GM18861 (cell line): ENCODE measurements at regions not wholly inside any gene's neighbourhood (a gene's known extent, or its start where the extent isn't known, plus 50 kb on each side); places are given as distances from the start of the nearest gene placed in this dataset.
"Not testable (repeated sequence)": the region's sequence is repeated elsewhere in the genome, so short reads cannot be mapped to it uniquely, and the experiment has no call there.

Source experiments
- ATAC-seq: cut with Tn5 transposase; IDR thresholded peaks from one replicate; pipeline ENCODE4 v1.9.1; 2021; ENCODE audit not compliant: unreplicated experiment

GRCh38 chr7:4319280-4319679 lies 362.8 kb upstream of the FOXK1 start:
- no peak for ATAC-seq

GRCh38 chr7:4325732-4326131 lies 356.4 kb upstream of the FOXK1 start:
- ATAC-seq, result no peak

GRCh38 chr7:4331711-4332110 lies 350.4 kb upstream of the FOXK1 start:
- ATAC-seq, result no peak

GRCh38 chr7:4338556-4338955 lies 343.5 kb upstream of the FOXK1 start:
- no peak for ATAC-seq

DNA sequence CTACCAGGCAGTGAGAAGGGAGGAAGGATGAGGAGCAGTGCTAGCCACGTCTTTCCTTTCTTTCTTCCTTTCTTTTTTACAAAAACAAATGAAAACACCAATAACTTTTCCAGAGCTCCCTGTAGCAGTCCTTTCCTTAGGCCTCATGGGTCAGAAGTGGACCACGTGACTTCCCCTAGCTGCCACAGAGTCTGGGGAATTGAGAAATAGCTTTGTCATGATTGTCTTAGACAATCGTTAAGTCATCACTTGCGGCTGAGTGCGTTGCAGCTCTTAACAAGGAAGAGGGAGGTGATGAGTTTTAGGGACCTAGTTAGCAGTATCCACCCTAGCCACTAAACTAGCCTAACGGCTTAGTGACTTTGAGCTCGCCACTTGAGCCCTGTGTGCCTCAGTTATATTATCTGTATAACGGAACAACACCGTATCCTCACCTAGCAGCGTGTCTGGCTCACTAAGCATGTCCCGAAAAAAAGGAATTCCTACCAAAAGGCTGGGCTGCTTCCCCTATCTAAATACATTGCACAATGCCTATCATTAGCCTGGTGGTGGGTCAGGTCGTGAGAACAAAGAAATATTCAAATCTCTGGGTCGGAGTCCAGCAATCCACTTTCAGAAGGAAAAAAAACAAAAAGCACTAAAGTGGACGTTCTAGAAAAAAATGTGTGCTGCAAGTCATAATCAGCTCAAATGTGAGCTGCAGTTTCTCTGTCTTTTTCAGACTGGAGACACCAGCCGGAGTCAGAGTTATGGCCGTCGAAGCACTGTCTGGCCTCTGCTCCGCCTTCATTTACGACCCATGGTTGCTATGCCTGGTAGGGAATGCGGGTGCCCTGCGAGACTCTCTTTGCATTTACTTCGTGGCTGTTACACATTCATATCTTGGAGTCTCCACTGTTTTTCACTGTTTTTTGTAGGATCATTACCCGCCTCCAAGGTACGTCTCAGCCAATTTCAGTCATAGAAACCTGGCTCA lies 338.5 kb upstream of the FOXK1 start:
- no peak for ATAC-seq

DNA sequence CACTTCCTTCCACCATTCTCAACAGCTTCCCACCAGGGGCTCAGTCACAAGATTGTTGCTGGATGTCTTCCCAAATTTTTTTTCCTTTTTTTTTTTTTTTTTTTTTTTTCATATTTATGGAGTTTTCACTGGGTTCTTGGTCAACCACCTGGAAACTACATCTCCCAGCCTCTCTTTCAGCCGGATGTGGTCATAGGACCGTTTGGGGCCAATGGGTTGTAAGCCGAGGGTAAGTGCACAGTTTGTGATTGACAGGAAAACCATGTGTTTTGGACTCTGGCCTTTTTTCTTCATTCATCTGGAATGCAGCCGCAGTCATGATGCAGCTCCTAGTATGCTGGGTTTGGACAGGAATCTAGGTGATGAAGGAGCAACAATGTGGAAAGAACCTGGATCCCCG lies 337.1 kb upstream of the FOXK1 start:
- no peak for ATAC-seq

DNA sequence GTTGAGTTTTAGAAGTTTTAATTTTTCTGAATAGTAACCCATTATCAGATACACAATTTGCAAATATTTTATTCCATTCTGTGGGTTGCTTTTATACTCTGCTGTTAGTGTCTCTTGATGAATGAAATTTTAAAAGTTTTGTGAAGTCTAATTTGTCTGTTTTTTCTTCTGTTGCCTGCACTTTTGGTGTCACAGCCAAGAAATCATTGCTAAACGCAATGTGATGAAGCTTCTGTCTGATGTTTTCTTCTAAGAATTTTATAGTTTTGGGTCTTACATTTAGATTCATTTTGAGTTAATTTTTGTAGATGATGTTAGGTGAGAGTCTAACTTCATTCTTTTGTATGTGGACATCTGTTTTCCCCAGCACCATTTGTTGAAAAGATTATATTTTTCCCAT lies 330.0 kb upstream of the FOXK1 start:
- no peak for ATAC-seq

- no peak for ATAC-seq
Measured at GRCh38 chr7:4361774-4362173, 320.3 kb upstream of the FOXK1 start.

- no peak for ATAC-seq
Measured at GRCh38 chr7:4383584-4383983, 298.5 kb upstream of the FOXK1 start.

DNA sequence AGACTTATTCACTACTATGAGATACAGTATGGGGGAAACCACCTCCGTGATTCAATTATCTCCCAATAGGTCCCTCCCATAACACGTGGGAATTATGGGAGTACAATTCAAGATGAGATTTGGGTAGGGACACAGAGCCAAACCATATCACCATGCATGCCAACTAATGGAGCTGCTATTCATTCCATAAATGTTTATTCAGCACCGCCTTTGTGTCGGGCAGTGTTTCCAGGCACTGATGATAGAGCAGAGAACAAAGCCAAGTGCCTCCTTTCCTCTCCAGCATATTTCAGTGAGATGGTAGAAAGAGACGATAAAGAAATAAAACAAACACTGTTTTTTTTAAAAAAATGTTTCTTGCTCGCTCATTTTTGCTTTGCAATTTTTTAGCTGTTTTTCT lies 295.9 kb upstream of the FOXK1 start:
- ATAC-seq, result no peak

DNA sequence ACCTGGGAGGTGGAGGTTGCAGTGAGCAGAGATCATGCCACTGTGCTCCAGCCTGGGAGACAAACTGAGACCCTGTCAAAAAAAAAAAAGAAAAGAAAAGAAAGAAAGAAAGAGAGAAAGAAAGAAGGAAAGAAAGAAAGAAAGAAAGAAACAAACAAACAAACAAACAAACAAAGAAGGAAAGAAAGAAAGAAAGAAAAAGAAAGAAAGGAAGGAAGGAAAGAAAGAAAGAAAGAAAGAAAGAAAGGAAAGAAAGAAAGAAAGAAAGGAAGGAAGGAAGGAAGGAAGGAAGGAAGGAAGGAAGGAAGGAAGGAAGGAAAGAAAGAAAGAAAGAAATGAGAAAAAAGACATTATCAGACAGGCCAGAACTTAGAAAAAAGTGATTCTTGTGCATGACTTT lies 291.0 kb upstream of the FOXK1 start:
- not testable (repeated sequence) for ATAC-seq

DNA sequence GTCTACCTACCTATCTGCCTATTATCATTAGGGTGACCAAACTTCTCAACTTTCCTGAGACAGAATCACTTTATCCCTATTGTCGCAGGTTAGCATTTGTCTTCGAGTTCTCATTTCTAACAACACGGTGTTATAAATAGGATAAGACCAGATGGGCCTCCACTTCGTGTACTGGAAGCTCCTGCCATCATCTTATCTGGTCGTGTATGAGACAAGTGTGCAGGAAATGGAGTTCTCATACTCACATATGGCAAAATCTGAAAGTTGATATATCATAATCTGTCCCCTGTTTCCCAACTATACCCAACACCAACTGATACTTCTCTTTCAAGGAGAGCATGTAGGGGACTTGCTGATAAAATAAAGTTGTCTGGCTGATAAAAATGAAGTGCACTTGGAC lies 287.4 kb upstream of the FOXK1 start:
- no peak for ATAC-seq

- no peak for ATAC-seq
Measured at GRCh38 chr7:4399121-4399520, 283.0 kb upstream of the FOXK1 start.

GRCh38 chr7:4399596-4399995 lies 282.5 kb upstream of the FOXK1 start:
- ATAC-seq, result no peak

DNA sequence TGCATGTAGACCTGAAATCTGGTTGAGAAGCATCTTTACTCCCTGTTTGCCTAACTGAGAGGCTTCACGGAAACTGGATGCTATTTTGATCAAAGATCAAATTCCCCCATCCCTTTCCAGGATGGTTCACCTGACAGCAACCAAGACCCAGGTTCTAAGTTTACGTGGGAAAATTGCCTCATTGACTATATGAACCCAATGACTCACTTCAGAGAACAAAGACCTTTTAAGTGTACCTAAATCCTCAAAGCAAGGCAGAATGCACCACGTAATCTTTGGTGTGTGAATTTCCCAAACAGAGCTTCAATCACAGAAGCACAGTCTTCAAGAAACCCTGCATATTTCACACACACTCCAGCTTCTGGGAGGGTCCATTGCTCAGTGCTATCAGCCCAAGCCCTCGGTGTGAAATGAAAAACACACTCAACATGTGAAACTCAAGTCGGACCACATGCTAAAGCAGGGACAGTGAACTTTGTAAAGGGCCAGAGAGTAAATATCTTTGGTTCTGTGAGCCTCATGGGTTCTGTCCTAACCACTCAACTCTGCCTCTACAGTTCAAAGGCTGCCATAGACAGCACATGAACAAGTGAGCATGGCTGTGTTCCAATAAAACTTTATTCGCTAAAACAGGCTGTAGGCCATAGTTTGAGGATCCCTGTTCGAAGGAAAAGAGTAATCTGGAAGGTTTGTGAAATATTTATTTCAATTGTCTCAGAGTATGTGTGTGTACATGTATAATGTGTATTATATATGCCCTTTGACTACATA lies 275.6 kb upstream of the FOXK1 start:
- no peak for ATAC-seq

GRCh38 chr7:4409946-4410345 lies 272.1 kb upstream of the FOXK1 start:
- ATAC-seq, result no peak

- ATAC-seq, result no peak
Measured at GRCh38 chr7:4416396-4417056, 265.6 kb upstream of the FOXK1 start.

DNA sequence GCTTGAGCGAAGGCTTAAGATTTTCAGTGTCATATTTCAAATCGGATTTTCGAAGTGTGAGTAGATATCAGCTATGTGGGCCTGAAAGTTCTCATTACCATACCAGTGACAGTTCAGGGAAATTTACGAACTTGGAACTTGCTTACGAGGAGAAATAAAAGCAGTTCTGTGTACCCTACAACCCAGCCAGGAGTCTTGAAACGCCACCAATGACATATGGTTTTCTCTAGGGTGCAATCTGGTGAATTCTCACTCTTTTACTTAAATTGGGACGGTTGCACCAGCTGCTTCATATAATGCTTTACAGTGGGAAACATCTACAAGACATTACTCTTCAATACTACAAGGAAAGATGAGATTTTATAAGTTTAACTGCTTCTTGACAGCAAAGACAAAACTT lies 253.6 kb upstream of the FOXK1 start:
- ATAC-seq, result no peak

DNA sequence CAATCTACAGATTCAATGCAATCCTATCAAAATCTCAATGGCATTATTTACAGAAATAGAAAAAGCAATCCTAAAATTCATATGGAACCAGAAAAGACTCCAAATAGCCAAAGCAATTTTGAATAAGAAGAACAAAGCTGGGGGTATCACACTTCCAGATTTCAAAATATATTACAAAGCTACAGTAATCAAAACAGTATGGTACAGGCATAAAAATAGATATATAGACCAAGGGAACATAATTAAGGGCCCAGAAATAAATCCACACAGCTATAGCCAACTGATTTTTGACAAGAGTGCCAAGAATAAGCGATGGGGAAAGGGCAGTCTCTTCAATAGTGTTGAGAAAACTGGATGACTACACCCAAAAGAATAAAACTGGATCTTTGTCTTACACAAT lies 251.9 kb upstream of the FOXK1 start:
- ATAC-seq, result no peak

GRCh38 chr7:4434306-4434705 lies 247.8 kb upstream of the FOXK1 start:
- no peak for ATAC-seq

DNA sequence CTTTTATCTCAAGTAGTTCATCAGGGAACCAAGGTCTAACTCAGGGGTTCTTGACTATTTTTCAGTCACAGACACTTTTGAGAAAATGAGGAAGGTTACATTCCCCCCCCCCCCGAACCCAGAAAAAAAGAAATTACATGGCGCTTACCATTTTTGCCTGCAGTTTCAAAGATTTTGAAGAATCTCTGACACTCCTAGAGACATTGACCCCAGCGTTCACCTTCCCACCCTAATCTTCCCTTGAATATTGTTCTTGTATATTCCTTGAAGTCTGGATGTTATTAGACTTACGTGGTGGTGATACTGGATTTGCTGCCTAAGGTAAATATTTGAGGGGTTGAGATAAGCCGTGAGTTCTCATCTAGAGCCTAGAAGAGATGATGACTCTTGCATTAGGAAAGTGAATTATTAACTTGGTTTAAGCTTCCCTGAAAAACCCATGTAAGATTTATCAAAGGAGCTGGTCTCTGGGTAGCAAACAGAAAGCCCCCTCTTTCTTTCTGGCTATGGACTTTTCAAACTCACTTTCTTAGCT lies 245.7 kb upstream of the FOXK1 start:
- ATAC-seq, result no peak
